Effector CD8-positive, alpha-beta T cell (primary cell): ENCODE measurements at regions not wholly inside any gene's neighbourhood (a gene's known extent, or its start where the extent isn't known, plus 50 kb on each side); places are given as distances from the start of the nearest gene placed in this dataset.

Source experiments
- DNase-seq: peaks from one replicate; lab custom pipeline; 2025; lab: John Stamatoyannopoulos, UW

DNA sequence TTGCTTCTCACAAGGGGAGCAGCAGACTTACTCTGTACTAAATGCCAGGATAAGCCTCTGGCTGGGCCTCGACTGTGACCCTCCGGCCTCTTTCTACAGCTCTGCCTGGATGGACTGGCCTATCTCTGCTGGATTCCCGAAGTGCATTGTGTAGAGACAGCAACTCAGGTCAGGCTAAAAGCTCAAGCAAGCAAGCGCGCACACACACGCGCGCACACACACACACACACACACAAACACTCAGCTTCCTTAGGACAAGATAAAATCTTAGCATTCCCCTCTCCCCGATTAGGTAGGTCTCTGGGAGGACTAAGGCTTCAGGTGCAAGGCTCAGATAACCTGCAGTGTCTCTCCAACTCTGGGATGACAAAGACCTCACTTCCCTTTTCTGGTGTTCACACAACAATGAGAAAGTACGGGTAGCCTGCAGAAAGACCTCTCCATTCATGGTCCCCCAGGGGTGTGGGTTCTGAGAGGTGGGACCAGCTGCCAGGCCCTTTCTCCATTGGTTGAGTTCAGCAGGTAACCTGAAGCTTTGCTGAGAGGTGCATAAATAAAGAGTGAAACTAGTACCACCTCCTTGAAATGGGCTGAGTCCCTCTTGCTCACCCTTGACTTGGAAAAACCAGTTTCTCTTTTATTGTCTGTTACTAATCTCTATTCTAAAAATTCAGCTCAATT is 155.1 kb upstream of the CAMK1G start:
- no peak for DNase-seq

- DNase-seq: no peak
Measured at GRCh38 chr1:209429611-209430010, 153.9 kb upstream of the CAMK1G start.

DNA sequence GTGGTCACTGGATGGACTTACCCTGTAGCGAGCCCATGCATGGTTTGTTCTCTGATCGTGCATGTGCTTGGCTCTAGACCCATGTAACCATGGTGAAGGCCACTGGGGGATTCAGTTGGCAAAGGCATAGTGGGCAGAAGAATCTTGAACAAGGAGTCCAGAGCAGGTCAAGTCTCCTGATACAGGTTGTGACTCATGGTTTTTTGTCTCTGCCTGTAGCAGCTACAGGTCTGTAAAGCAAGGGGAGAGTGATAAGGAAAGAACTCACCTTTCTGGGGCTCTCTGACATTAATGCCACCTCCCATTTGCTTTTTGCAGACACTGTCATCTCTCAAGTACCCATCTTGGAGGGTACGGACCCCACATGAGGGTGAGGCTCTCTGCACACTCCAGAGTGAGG is 153.4 kb upstream of the CAMK1G start:
- no peak for DNase-seq

- DNase-seq: no peak
Measured at GRCh38 chr1:209430821-209431259, 152.7 kb upstream of the CAMK1G start.

GRCh38 chr1:209431402-209431801 is 152.1 kb upstream of the CAMK1G start:
- DNase-seq: no peak

GRCh38 chr1:209431813-209432442 is 151.6 kb upstream of the CAMK1G start:
- DNase-seq: no peak

DNA sequence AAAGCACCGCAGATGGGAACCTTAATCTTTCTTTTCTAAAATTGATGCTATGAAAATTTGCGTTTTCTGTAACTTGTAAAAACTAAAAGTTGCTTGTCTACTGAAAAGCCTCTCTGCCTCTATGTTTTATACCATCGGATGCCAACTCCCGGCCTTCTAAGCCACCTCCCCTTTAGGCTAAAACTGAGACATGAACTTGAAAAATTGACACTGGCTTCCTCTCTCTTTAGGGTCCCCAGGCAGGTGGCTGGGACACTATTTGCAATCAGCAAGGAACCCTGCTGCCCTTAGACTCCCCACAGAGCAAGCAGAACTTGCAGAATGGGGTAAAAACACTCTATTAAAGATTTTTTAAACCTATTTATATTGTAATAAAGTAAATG is 151.1 kb upstream of the CAMK1G start:
- no peak for DNase-seq

- DNase-seq: no peak
Measured at GRCh38 chr1:209433649-209434031, 149.9 kb upstream of the CAMK1G start.

GRCh38 chr1:209434066-209434465 is 149.4 kb upstream of the CAMK1G start:
- no peak for DNase-seq

DNA sequence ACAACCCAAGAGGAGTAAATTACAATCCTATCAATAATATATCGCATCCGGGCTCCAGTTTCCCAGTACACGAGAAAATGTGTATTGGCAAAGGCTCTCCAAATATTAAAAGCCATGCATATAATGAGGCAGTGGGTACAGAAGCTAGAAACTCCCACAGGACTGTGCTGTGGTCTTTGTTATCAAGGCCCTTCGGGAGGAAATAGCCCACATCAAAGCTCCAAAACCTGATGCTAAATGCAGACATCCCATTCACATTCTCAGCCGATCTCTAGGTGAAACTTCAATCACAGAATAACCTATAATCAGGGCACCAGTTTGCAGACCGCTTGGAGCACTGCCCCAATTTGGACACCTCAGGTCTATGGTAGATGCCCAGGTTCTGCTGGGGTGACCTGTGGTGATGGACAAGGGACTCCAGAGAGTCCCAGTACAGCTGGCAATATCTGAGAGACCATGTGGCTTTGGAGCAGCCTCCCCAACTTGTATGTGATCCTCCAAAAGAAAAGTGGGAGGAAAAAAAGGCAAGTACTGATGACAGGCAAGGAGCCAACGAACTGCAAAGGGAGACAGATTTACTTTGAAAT is 148.8 kb upstream of the CAMK1G start:
- no peak for DNase-seq

- no peak for DNase-seq
Measured at GRCh38 chr1:209435654-209436566, 147.6 kb upstream of the CAMK1G start.

- DNase-seq: no peak
Measured at GRCh38 chr1:209439828-209440227, 143.7 kb upstream of the CAMK1G start.

- DNase-seq: no peak
Measured at GRCh38 chr1:209443361-209443931, 140.1 kb upstream of the CAMK1G start.

DNA sequence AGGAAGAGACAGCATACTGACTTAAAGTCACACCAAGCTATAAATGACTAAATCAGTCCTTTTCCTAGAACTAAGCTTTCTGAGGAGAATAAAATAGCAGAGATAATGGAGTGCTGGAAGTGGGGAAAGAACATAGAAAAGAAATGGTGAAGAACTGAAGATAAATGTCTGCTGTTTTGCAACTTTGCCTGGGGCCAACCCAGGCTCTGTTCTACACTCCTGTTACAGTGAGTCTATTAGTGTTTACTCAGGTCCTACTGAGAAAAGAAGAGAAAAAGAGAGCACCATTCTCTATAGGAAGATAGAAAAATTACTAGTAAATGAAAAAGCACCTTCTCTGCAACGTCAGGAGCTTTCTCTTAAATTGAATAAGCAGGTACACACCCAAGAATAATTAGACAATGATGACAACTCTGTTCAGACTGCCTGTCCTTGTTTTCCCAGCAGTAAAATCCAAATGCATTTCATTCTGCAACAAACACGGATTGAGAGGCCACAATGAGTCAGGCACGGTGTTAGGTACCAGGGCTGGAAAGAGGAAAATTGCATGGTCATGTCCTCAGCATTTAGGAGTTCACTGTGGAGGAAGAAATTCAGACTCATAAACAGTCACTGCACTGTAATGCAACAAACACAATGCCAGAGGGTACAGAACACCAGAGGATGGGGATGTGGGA is 139.4 kb upstream of the CAMK1G start:
- DNase-seq: no peak

GRCh38 chr1:209444961-209445360 is 138.6 kb upstream of the CAMK1G start:
- no peak for DNase-seq

GRCh38 chr1:209445576-209445975 is 137.9 kb upstream of the CAMK1G start:
- DNase-seq: no peak

- no peak for DNase-seq
Measured at GRCh38 chr1:209446356-209446755, 137.2 kb upstream of the CAMK1G start.

GRCh38 chr1:209454340-209454994 is 129.0 kb upstream of the CAMK1G start:
- no peak for DNase-seq

- DNase-seq: no peak
Measured at GRCh38 chr1:209455145-209455544, 128.4 kb upstream of the CAMK1G start.

DNA sequence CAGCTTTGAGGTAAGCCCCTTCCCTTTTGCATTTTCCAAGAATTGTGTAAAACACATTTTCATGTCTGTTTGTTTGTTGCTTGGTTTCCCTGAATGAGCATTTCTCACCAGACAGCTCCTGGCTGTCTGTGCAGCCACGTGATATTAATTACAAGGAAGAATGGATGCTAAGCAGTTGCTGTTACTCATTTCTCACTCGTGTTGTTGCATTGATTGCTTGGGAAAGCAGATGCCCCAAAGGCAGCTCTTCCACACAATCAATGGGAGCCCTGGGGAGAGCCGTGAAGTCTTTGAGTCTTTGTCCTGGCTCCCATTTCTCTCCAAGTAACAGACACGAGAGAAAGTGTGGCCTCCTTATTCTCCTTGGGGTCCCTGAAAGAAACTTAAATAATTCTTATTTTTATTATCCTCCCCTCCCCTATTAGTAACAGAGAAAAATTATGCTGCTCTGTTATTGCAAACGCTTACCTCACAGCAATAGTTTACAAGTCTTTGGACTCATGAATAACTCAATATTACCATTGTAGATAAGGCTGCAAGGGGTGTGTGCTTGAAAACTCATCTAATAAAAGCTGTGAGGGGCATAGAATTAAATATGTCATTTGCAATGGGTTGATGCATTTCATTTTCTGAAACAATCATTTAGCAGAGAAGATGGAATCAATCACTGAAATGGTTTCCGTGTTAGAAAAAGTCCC is 127.7 kb upstream of the CAMK1G start:
- DNase-seq: no peak
